ENCODE measurements at regions not wholly inside any gene's neighbourhood (a gene's known extent, or its start where the extent isn't known, plus 50 kb on each side); places are given as distances from the start of the nearest gene placed in this dataset.
A peak's percentile ranks its signal among the peaks of the same experiment; 100 is the strongest.
"Not testable (repeated sequence)": the region's sequence is repeated elsewhere in the genome, so short reads cannot be mapped to it uniquely, and the experiment has no call there.

DNA sequence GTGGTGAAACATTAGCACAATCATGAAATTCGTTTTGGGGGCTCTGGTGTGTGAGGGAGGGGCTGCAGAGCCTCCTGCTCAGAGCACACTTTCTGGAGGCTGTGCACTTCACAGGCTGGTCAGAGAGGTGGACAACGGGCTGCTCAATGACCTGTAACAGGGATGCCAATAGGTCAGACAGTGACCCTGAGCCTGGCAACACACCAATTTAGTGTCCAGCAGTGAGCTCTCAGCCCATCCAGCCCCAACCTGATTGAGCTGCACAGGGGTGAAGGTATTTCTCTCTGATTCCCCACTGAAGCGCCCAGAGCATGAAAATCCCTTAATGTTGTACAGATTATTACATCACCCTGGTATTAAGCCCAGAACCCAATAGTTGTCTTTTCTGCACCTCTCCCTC lies 191.3 kb upstream of the ZNF32 start:
- no peak for DNase-seq

DNA sequence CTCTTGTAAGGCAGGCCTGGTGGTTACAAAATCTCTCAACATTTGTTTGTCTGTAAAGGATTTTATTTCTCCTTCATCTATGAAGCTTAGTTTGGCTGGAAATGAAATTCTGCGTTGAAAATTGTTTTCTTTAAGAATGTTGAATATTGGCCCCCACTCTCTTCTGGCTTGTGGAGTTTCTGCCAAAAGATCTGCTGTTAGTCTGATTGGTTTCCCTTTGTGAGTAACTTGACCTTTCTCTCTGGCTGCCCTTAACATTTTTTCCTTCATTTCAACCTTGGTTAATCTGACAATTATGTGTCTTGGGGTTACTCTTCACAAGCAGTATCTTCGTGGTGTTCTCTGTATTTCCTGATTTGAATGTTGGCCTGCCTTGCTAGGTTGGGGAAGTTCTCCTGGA lies 186.1 kb upstream of the ZNF32 start:
- DNase-seq = not testable (repeated sequence)

DNA sequence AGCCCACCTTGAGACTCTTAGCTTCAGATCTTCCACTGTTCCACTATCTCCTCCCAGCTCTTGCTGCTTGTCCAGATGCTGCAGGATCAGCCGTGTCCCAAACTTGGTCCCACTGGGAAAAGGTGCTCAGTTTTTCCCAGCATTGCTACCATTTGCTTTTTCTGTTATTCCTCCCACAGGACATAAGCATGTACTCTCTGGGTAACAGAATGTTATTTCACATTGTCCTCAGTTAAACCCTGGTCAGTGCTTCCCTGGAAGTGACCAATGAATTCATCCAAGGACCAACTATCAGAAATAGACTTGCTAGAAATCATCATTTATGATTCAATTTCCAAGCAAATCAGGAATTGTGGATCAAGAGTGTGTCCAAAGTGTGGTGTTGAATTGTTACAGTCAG lies 179.2 kb upstream of the ZNF32 start:
- DNase-seq = no peak

DNA sequence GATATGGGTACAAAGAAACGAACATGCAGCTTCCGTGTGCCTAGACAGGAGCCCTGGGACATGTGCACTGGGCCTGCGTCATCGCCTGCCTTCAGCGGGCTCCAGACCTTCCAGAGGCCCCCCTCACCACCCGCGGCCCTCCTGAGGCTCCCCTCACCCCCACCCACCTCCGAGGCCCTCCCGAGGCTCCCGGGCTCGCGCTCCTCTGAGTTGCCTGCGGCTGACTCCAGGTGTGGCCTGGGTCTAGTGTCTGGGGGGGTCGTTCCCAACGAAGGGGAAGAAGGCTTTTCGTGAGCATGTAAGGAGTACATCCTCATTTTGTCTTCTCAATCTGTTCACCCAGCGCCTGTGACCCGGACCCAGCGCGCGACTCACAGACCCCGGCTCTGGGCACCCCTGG lies 177.3 kb upstream of the ZNF32 start:
- DNase-seq = no peak

DNA sequence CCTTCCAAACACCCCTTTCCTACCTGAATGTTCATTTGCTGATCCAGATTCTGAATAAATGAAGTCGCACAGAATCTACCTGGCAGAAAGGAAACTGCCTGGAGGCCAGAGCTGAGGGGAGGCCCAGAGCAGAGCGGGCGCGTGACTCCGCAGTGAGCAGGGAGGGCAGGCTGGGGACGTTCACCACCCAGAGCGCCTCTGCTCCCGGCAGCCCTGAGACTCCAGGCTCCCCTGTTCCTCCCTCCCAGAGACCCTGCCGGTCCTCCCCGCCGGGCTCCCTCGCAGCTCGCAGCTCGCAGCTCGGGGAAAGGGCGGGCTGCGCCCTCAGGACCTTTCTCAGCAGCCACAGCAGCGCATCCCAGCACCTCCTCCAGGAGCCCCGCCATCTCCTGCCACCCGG lies 176.7 kb upstream of the ZNF32 start:
- no peak for DNase-seq

DNA sequence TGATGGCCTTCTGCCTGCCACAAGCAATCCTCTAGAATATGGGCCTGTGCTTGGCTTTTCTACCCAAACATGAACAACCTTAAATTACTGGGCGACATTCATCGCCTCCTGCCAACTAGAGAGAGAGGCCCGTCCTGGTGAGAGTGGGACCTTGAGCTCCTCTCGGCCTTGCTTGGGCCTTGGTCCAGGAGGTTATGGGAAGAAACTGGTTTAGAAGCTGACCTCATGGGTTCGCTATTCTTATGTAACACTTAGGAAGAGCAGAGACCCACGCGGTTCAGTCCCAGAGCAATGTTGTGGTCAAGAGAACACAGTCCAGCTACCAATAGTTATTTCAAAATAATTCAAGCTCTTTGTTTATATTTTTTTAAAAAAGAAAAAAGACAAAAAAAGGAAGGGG lies 176.3 kb upstream of the ZNF32 start:
- DNase-seq = no peak

DNA sequence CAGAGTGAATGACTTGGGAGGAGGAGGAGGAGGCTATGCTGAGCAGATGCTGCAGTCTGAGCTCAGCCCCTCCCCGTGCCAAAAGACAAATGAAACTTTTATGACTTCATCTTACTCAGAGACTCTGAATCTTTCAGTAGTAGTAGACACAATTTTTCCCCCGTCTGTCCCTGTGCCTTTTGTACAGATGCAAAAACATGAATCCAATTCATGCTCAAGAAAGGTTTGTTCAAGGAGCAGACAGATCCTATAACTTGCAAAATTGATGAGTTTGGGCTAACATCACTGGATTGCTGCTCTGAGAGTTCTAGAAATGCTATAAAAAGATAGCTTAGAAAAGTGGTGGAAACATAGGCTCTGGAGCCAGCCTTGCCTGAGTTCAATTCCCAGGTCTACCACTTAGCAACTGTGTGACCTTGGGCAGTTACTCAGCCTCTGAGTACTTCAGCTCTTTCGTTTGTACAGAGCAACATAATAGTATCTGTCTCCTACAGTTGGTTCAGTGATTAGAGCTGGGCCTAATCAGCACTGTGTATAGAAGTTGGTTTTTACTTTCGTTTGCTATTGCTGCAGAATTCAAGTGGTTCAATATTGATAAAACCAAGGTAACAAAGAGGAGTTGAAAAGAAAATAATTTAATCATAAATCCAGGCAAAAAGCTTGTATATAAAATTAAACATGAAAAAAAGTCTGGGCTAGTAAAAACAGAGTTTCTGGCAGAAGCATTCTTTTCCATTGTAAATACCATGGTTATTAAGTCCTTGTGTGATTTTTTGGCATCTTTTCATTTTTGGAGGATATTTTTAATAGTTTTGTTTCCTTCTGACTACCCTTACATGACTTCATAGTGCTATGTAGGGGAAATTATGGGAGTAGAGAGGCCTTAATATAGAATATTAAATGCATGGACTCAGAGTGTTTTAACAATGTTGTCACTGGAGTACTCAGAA lies 174.2 kb upstream of the ZNF32 start:
- no peak for DNase-seq

DNA sequence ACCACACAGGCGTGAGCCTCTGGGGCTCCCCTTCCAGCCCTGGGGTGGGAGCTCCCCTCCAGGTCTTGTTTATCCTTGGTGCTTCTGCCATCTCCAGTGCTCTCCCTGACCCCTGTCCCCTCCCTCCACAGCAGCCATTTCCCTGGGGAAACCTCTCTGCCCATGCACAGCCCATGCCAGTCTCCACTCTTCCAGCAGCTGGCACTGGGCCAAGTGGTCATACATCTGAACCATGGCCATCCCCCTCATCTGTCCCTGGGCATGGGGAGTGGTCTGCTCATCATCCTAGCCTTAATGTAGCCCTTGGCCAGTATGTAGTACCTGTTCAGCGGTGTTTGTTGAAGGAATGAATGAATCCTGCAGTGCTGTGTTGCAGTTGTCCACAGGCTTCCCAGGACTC lies 172.4 kb upstream of the ZNF32 start:
- no peak for DNase-seq

DNA sequence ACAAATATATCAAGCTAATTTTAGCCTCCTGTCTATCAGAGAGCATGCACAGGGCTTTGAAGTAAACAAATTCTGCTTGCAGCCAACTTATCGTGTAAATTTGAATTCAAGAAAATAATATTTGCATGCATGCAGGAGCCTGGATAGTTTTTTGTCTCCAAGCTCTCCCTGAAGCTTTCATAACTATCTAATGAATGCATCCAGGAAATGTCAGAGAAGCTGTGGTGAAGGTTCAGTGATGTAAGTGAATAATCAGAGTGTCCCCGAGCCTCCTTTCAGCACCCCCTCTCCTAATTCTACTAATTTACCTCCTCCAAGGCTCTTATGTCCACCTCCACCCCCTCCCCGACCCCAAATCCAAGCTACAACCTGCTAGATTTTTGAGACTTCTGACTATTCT lies 172.0 kb upstream of the ZNF32 start:
- DNase-seq = no peak

DNA sequence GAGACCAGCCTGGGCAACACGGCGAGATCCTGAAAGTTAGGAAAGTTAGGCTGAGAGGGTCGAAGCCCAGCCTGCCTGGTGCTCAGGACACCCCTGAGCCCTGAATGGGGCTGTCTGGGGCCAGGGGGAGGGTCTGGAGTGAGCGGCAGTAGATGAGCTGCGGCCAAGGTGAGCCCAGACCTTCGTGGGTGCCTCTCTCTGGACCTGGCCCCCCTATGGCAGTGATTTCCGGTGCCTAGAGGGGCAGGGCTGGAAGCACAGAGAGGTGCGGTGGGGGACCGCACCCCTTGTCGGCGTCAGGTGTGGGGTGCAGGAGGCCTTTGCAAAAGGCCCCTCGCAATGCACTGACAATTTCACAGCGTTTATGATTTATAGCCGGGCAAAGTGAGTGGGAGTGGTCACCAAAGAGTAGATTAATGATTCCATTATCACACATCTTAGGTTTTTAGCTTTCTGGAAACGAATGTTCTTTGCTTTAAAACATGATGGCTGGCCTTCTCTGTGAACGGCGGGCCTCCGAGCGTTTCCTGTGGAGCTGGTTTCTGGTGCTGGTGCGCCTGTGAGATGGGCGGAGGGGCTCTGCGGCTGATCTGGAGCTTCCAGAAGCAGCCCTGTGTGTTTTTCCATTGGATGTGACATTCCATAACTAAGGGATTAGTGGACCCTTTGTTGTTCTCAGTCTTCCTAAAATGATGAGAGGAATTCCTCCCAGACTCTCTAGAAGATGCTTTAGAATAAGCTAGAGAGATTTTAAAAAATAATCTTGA lies 171.0 kb upstream of the ZNF32 start:
- no peak for DNase-seq

DNA sequence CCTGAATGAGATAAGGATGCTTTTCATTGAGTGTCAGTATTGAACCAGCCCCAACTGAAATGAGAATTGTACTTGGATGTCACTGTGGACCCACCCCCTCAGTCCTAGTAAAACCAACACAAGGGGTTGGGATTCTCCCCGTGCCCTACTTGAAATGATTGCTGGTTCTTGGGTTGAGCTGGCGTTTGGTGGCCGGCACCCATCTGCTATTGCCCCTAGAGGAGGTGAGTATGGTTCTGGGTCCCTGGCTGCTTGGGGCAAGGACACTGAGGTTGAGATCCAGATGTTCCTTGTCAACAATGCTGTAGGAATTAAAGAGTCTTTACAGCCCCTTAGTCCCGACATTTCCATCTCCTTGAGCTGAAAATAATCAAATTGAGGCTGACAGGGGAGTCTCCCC lies 170.0 kb upstream of the ZNF32 start:
- DNase-seq = no peak

DNA sequence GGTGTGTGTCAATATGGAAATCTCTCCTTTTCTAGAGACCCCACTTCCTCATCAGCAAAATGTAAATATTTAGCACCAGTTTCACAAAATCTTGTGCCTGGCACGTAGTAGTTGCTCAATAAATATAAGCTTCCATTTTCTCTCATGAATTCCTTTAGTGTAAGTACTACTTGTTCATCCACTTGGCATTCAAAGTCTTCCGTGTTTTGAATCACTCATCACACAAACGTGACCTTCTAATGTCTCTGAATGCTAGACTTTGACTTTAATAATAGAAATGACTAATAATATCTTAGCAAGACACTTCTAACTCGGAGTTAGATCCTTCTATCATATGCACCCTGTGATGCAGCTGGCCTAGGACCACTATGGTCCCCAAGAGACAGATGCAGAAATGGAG lies 168.7 kb upstream of the ZNF32 start:
- no peak for DNase-seq

DNA sequence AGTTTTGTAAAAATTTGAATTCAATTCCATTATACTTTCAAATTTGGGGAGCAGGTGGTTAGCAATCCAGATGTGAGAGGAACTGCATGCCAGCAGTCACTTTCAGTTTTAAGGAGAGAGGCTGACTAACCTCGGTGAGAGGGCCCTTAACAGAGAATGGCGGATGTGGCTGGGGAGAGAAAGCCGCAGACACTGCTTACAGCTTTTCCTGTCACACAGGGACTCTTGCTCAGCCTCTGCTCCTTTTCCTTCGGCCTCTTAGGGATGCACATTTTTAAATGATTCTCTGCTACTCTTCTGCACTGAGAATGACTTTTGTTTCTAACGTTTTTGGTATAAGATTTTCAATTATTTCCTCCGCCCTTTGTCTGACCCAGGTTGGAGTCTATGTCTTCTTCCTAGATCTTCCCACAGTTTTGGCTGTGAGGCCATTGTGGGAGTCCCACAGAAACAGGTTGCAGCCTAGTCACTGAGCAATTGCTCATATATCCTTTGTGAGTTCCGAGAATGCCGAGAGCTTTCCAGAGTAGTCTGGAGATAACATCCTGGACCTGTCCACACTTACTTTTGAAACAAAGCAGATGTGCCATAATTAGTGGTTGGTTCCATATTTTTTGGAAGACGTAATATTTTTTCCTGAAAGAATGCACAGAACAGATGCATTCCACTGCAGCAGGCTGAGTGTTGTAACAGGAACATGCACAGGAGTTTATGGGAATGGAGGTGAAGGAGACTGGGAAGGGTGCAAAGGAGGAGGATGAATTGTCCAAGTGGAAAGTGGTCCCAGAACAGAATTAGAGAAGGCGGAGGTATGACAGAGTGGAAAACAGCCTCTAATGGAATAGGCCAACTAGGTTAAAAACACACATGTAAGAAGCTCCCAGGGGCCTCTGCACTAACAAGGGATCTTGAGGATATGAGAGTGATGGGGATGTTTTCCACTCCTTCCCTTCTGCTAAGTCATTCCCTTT lies 168.0 kb upstream of the ZNF32 start:
- peak; percentile 50 for DNase-seq

DNA sequence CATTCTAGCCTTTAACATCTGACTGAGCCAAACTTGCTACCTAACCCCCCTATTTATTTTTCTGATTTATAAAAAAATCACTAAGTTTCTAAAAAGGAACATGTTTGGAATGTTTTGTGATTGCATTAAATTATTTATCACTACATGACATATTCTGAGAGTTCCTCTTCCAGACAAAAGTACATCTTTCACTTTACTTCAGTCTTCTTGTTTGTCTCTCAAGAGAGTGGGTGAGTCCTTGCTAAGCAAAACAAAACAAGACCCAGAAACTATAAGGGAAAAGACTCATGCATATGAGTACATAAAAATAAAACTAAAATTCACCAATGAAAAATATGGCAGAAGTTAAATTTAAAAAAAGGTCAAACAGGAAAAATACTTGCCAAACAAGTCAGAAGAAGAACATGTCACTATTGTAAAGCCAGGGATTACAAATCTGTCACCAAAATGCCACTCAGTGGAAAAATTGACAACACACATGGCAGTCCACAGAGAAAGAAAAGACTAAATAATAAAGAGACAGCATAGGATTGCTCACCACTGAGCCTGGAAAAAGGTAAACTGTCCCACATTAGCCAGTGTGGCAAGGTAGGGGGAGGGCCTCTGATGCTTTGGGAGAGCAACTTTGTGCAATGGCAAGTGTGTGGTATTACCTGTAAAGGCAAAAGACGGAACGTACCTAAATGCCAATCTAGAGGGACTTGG lies 166.7 kb upstream of the ZNF32 start:
- no peak for DNase-seq

DNA sequence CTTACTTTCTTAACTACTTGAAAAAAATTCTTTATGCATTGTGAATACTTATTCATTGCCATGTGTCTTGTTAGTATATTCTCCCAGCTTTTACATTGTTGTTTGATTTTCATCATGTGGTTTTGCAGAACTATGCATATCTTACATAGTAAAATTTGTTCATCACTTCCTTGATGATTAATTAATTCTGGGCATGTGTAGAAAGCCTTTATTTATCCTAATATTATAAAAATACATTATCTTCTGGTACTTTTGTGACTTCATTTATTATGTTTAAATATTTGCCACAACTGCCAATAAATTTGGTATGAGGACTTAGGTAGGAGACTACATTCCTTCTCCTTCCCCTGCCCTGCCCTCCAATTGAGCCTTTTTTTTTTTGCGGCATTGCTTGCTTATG lies 166.0 kb upstream of the ZNF32 start:
- no peak for DNase-seq

DNA sequence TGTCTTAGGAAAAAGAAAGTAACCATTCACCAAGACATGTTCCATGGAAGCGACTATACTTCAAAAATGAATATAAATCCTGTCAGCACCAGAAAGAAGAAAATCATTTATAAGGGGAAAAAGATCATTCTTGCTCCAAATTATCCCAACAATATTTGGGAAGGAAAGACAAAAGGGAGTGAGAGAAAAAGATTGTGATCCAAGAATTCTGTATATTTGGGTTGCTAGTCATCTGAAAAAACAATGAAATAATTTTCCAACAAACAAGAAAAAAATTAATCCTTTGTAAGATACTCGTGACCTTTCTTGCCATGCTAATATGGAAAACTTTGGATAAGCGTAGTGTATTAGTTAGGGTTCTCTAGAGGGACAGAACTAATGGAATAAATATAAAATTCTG lies 163.2 kb upstream of the ZNF32 start:
- DNase-seq = no peak

DNA sequence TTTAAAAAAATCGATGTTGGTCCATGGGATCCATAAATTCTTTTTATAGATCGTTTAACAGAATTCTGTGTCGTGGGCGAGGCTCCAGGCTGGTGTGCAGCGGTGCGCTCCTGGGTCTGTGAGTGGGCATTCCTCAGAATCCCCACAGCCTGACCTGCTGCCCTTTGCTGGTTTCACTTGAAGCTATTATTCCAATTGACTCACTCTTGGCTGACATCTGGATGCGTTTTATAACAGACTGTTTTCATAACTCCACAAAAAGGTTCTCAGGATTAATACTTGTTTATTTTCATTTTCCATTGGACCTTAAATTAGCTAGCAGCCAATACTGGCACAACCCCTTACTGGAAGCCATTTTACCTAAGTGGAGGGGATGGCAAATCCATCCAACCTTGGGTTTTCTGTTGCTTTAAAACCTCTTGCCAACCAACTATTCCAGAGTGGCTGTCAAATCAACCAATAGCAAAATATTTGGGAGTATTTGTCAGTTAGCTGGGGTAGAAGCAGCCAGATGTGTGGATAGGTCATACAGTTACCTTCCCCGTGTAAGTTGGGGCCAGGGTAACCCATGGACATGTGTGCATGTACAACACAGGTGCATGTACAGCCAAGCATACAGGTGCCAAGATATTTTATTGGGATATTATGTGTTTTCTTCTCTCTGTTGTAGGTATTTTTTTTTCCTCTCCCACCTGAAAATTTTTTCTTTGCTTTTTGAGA lies 160.7 kb upstream of the ZNF32 start:
- no peak for DNase-seq

DNA sequence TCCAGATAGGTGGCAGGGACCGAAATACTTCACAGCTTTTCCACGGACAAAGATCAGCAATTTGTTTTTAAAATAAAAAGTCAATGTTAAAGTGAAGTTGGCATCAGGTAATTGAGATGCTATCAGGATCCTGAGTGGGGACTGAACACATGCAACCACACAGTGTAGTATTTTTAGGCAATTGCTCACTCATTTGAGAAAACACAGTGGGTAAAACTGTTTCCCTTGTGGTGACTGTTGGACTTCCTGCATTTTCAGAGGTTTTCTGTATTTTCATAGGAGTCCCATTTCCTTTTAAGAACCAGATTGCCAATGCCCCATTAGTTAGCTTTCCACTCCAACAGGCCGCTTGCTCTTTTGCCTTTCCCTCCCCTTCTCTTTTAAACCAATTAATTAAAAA lies 159.5 kb upstream of the ZNF32 start:
- DNase-seq = no peak

DNA sequence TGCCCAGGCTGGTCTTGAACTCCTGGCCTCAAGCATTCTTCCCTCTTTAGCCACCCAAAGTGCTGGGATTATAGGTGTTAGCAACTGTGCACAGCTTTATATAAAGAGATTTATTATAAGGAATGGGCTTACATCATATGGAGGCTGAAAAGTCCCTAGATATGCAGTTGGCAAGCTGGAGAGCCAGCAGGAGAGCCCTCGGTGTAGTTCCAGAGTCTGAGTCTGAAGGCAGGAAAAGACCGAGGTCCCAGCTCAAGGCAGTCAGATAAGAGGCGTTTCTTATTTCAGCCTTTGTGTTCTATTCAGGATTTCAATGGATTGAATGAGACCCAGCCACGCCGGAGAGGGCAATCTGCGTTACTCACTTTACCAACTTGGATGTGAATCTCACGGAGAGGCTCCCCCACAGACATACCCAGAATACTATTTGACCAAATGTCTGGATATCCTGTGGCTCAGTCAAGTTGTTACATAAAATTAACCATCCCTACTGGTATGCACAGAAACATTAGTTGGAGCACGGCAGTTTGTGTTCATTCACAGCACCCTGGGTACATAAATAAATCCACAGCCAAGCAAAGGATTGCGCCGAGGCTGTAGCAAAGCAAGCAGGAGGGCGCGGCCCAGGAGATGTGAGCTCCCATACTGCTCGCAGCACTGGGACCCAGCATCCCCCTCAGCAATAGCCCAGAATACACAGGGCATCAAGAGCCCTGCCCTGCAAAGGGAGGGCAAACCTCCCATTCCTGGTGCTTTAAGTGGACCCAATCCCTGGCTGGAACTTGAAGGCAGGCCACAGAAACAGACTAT lies 158.4 kb upstream of the ZNF32 start:
- DNase-seq = no peak

DNA sequence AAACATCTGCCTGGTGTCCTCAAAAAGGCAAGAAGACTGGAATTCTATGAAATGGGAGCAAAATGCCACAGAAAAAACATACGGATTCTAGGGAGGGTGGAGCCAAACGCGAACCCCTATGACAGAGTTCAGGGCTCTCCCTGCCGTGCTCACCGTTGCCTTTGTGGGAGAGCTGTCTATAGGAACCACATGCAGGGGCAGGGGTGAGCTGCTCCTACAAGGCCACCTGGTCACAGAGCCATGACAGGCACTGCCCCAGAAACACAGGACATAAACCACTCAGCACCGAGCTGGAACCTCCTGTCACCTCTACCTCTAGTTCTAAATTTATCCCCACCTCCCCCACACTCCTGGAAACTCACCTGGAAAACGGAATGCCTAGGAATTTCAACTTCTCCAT lies 155.1 kb upstream of the ZNF32 start:
- DNase-seq = no peak

All from stimulated activated CD4-positive, alpha-beta T cell treated with anti-CD3 and anti-CD28 coated beads, Interleukin-12 subunit alpha, Interleukin-12 subunit beta, amount 100 ng/mL, for 4 hours (primary cell).